Stimulated activated memory B cell treated with anti-CD40 and anti-IgM and Interleukin-4, amounts not matched to agents 10 μg/mL and 1 μg/mL and 100 μg/mL, for 72 hours (primary cell): ENCODE measurements at regions not wholly inside any gene's neighbourhood (a gene's known extent, or its start where the extent isn't known, plus 50 kb on each side); places are given as distances from the start of the nearest gene placed in this dataset.

Experiments
- ATAC-seq: fragments of 150-1000 bp; cut with Tn5 transposase; 2 replicates; pipeline ENCODE4 v1.10.0; 2021
- H3K27ac Mint-ChIP-seq: one replicate; pipeline ENCODE4 v1.8.0; 2022; ENCODE audit warnings: mild to moderate bottlenecking, mixed read lengths
- H3K27me3 Mint-ChIP-seq: one replicate; pipeline ENCODE4 v1.8.0; 2022; ENCODE audit warnings: mixed read lengths
- H3K36me3 Mint-ChIP-seq: one replicate; pipeline ENCODE4 v1.8.0; 2022; ENCODE audit warnings: mixed read lengths
- H3K4me1 Mint-ChIP-seq: one replicate; pipeline ENCODE4 v1.8.0; 2022; ENCODE audit warnings: mixed read lengths
- H3K4me3 Mint-ChIP-seq: one replicate; pipeline ENCODE4 v1.8.0; 2022; ENCODE audit warnings: mild to moderate bottlenecking, moderate library complexity, mixed read lengths
- H3K9me3 Mint-ChIP-seq: one replicate; pipeline ENCODE4 v1.8.0; 2022; ENCODE audit warnings: mixed read lengths

DNA sequence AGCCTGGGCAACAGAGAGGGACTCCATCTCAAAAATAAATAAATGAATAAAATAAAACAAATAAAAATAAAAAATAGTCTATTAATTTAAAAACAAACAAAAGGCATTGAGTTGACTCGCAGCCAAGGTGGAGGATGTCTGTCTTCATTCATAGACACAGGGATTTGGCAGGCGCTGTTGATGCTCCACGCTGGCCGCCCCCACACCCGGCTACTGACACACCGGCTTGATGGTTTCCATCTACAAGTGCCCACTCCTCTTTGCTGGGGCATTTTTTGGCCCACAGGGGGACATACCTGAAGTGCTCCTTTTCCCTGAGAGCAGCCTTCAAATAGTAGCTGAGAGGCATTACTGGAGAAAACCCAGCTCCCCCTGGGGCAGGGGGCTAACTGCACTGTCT lies 178.3 kb upstream of the RALGAPA2 start:
- ATAC-seq: no peak
- H3K9me3 Mint-ChIP-seq: peaks cover 2% of the 10 kb centered on the region
- peaks cover 12% of the 10 kb centered on the region for H3K27me3 Mint-ChIP-seq
- no peaks in the 10 kb centered on the region for H3K4me1 Mint-ChIP-seq
- no peak overlapping the region for H3K4me3 Mint-ChIP-seq
- H3K36me3 Mint-ChIP-seq: no peaks in the 10 kb centered on the region
- no peak overlapping the region for H3K27ac Mint-ChIP-seq

DNA sequence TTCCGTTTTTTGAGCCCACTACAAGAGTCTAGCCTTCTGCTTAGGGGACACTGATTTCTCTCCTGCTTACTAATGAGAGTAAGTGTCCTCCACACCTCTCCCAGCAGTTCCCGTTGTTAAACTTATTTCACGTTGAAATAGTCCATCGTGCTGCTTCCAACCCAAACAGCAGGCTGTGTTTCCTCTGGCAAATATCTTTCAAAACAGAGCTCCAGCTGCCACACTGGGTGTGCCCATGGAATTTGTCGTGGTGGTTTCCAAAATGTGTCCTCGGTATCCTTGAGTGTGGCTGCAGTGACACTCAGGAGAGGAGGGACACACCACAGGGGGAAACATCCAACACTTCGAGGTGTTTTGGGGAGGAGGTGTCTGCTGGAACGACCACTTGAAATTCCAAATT lies 176.5 kb upstream of the RALGAPA2 start:
- Mint-ChIP-seq H3K4me1 (no peaks in the 10 kb centered on the region), H3K27me3 (no peaks in the 10 kb centered on the region), H3K9me3 (no peaks in the 10 kb centered on the region), H3K4me3 (no peak overlapping the region), H3K36me3 (no peaks in the 10 kb centered on the region), H3K27ac (no peak overlapping the region)
- ATAC-seq: no peak

DNA sequence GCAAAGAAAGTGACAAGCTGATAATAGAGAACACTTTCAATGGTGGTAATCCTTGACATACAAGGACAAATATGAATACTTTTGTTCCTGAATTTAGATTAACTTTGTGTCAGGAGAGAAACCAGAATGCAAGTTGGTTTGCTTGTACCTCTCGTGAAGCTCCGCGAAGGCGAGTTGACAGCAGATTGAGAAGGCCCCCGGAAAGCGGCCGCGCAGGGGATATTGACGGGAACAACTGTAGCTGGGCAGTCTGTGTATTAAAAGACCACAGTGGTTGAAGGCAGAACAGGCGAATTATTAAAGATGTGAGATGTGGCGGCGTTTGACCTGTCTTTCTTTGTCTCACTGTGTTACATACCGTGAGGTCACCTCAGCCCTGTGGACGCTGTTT lies 175.8 kb upstream of the RALGAPA2 start:
- ATAC-seq: no peak
- Mint-ChIP-seq H3K36me3 (no peaks in the 10 kb centered on the region), H3K27ac (no peak overlapping the region), H3K4me1 (no peaks in the 10 kb centered on the region), H3K4me3 (no peak overlapping the region), H3K9me3 (no peaks in the 10 kb centered on the region), H3K27me3 (peaks cover 4% of the 10 kb centered on the region)

DNA sequence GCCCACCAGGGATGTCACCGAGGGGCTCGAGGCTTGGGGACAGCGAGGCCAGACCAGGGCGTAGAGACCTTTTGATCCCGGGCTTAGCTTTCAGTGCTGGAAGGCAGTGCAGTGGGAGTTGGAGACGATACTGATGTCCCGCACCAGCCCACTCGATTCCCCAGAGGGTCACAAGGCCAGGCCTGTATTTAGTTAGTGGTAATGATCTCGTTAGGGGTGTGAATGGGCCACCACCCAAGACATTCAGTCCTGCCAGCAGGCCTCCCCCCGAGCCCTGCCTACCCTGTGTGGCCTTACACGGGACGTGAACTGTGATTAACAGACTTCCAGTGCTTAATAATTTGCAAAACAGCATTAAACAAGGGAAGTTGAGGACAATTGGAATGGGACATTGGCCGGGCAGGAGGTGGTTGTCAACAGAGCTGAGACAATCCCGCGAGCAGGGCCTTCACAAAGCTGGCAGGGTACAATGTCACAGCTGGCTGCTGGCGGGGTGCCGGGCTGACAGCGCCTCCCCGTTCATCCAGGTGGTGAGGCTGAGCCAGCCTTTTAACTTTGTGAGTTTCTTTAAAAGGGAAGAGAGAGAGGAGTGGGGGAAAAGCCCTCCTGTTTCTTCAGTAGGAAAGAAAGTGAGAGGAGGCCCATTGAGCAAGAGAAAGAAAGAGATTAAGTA lies 175.3 kb upstream of the RALGAPA2 start:
- ATAC-seq: no peak
- no peak overlapping the region for H3K27ac Mint-ChIP-seq
- no peaks in the 10 kb centered on the region for H3K4me1 Mint-ChIP-seq
- no peak overlapping the region for H3K4me3 Mint-ChIP-seq
- H3K9me3 Mint-ChIP-seq: peaks cover 3% of the 10 kb centered on the region
- no peaks in the 10 kb centered on the region for H3K36me3 Mint-ChIP-seq
- peaks cover 9% of the 10 kb centered on the region for H3K27me3 Mint-ChIP-seq

- Mint-ChIP-seq H3K4me3 (no peak overlapping the region), H3K36me3 (no peaks in the 10 kb centered on the region), H3K27ac (no peak overlapping the region), H3K27me3 (peaks cover 11% of the 10 kb centered on the region), H3K9me3 (peaks cover 3% of the 10 kb centered on the region), H3K4me1 (no peaks in the 10 kb centered on the region)
- ATAC-seq: no peak
Observed at GRCh38 chr20:20881808-20882207, 169.4 kb upstream of the RALGAPA2 start.

GRCh38 chr20:20877079-20877478 lies 164.6 kb upstream of the RALGAPA2 start:
- H3K36me3 Mint-ChIP-seq: no peaks in the 10 kb centered on the region
- no peak overlapping the region for H3K4me3 Mint-ChIP-seq
- ATAC-seq: no peak
- peaks cover 10% of the 10 kb centered on the region for H3K27me3 Mint-ChIP-seq
- no peaks in the 10 kb centered on the region for H3K4me1 Mint-ChIP-seq
- H3K9me3 Mint-ChIP-seq: no peaks in the 10 kb centered on the region
- no peak overlapping the region for H3K27ac Mint-ChIP-seq

GRCh38 chr20:20875716-20876115 lies 163.3 kb upstream of the RALGAPA2 start:
- Mint-ChIP-seq H3K27ac (no peak overlapping the region), H3K36me3 (no peaks in the 10 kb centered on the region), H3K4me3 (no peak overlapping the region), H3K4me1 (no peaks in the 10 kb centered on the region), H3K9me3 (no peaks in the 10 kb centered on the region), H3K27me3 (peaks cover 10% of the 10 kb centered on the region)
- no peak for ATAC-seq

DNA sequence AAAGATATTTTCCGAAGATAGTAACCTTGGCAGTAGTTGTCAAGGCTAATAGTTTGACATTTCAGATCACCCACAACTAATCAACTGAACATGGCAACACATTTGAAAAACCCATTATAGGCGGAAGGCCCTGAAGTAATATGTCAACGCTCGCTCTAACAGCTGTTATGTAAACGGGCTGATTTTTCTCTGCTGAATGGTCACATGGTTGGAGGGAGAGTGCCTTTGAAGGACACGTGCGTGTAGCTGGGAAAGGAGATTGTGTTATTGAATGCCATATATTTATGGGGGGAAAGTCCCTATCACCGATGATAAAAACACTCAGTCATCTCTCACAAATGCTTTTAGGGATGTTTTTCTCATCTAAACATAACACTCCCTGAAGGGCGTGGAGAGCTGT lies 160.0 kb upstream of the RALGAPA2 start:
- Mint-ChIP-seq H3K27me3 (peaks cover 31% of the 10 kb centered on the region), H3K4me3 (no peak overlapping the region), H3K27ac (no peak overlapping the region), H3K36me3 (no peaks in the 10 kb centered on the region), H3K9me3 (no peaks in the 10 kb centered on the region), H3K4me1 (no peaks in the 10 kb centered on the region)
- no peak for ATAC-seq

DNA sequence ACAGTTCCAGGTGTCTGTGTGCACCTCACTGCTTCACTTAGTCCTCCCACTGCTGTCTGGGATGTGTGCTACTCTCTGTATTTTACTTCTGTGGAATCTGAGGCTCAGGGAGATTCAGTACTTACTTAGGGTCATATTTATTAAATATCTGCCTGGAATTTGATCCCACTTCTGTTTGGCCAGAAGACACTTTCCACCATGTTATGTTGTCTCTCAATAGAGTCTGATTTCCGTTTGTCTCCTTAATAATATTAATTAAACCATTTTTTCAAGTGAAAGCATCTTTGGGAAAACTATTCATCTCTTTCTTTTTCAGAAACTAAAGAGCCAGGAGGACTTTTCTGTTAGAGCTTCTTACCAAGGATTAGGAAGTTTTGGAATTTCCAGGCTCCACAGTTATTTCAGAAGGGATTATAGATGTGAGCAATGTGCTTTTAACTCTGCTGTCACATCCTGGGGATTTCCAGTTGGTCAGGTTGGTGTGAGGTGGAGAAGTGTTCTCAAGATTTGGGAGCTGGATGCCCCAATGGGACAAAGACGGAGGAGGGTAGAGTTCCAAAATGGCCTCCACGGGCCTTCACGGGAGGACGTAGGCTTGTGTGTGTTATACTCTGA lies 156.8 kb upstream of the RALGAPA2 start:
- no peak for ATAC-seq
- no peaks in the 10 kb centered on the region for H3K9me3 Mint-ChIP-seq

DNA sequence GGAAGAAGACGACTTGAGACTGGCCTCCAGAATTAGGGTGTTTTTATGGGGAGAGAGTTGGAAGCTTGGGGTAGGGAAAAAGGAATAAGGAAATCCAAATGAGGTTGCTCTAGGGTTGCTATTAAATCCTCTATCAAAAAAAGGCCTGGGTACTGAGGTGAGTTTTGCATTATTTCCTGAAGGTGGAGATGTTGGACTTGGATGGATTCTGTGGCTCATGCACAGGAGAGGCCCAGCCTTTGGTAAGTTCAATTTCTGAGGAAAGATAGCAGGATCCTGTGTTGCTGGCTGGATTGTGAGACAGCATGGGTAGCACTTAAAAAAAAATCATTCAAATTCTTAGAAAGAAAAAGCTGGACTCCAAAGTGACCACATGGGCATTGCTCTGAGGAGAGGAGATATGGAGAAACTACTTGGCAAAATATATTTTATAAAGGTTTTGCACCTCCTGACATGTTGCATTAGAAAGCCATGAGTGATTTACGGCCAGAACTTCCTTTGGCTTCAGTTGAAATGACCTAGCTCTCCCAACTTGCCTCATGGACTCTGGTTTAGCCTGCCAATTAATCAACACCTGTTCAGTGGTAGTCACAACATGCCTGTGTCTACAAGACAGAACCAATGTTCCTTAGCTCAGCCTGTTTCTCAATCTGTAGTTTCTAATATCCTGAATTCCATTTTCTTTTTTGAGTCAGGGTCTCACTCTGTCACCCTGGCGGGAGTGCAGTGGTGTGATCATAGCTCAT lies 152.1 kb upstream of the RALGAPA2 start:
- Mint-ChIP-seq H3K27me3 (peaks cover 18% of the 10 kb centered on the region), H3K9me3 (no peaks in the 10 kb centered on the region), H3K36me3 (no peaks in the 10 kb centered on the region), H3K4me3 (no peak overlapping the region), H3K4me1 (no peaks in the 10 kb centered on the region), H3K27ac (no peak overlapping the region)
- ATAC-seq: no peak

More for the DNA sequence above, 156.8 kb upstream of the RALGAPA2 start:
- no peak overlapping the region for H3K4me3 Mint-ChIP-seq
- no peak overlapping the region for H3K27ac Mint-ChIP-seq
- H3K36me3 Mint-ChIP-seq: no peaks in the 10 kb centered on the region
- H3K27me3 Mint-ChIP-seq: peaks cover 31% of the 10 kb centered on the region
- H3K4me1 Mint-ChIP-seq: no peaks in the 10 kb centered on the region

DNA sequence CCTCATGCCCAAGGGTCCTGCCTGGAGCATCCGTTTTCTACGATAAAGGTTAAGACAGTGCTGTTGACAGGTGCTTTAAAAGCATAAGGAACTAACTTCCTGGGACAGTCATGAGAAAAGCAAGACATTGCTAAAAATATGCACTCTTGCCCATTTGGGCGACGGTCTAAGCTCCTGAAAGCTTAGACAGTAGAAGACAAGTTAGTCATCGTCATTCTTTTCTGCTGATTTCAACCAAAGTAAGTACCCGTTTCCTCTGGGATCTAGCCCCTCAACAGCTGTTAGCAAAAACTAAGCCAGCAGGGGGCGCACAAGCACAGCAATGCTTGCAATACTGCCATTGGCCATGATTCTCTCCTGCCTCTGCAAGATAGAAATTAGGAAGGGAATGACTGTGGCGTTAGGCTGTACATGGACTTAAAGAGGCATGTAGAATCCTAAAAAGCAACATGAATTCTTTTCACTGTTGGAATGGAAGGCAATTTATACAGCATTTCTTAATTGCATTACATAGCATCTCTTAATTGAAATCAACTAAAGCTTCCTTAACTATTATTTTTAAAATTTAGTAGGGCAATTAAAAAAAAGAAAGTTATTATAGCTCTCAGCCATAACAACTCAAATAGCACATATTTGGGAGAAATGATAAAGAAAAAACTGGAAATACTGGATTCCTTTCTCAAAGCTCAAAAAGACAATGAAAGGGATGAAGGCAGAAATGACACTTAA lies 147.8 kb upstream of the RALGAPA2 start:
- peaks cover 26% of the 10 kb centered on the region for H3K27me3 Mint-ChIP-seq
- H3K9me3 Mint-ChIP-seq: no peaks in the 10 kb centered on the region
- no peaks in the 10 kb centered on the region for H3K36me3 Mint-ChIP-seq
- H3K4me1 Mint-ChIP-seq: no peaks in the 10 kb centered on the region
- peak; percentile 74 for ATAC-seq
- H3K4me3 Mint-ChIP-seq: no peak overlapping the region
- no peak overlapping the region for H3K27ac Mint-ChIP-seq

DNA sequence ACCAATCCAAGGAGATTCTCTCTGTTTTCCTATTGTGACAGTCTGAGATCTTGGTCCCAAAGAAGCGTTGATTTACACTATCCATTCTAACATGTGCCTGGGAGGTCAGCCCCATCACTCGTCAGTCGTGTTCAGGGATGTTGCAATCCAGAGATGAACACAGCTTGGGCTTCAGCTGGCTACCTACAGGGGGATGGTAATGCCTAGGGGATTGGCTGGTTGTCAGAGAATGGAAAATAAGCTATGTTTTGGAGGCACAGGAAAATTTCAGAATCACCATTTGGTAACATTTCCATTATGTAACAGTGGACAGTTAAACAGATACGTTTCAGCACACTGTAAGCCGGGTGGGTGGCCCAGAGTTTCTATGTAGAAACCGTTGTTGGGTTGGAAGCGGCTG lies 147.1 kb upstream of the RALGAPA2 start:
- Mint-ChIP-seq H3K4me1 (no peaks in the 10 kb centered on the region), H3K4me3 (no peak overlapping the region)

GRCh38 chr20:20856956-20857355 lies 144.5 kb upstream of the RALGAPA2 start:
- H3K4me1 Mint-ChIP-seq: no peaks in the 10 kb centered on the region
- no peak overlapping the region for H3K4me3 Mint-ChIP-seq
- H3K36me3 Mint-ChIP-seq: no peaks in the 10 kb centered on the region
- ATAC-seq: no peak
- no peak overlapping the region for H3K27ac Mint-ChIP-seq
- H3K27me3 Mint-ChIP-seq: peaks cover 26% of the 10 kb centered on the region
- H3K9me3 Mint-ChIP-seq: peaks cover 3% of the 10 kb centered on the region

More for the DNA sequence above, 147.1 kb upstream of the RALGAPA2 start:
- Mint-ChIP-seq H3K27ac (no peak overlapping the region), H3K9me3 (no peaks in the 10 kb centered on the region), H3K27me3 (peaks cover 26% of the 10 kb centered on the region), H3K36me3 (no peaks in the 10 kb centered on the region)
- ATAC-seq: no peak

DNA sequence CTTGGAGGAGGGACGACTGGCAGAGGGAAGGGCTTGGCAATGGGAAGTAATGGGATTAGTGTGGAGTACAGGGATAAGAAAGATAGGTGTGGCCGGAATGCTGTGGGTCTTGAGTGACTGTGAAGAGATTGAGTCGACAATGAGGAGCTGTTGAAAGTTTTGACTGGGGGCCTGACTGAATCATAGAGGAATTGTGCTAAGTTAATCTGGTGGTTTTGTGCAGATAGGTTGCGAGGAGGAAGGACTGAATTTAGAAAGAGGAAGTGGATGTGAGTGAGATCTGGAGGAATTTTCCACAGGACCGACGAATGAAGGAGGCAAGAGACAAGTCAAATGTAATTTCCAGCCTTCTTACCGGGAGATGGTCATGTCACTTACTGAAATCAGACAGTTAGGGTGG lies 143.9 kb upstream of the RALGAPA2 start:
- Mint-ChIP-seq H3K27ac (no peak overlapping the region), H3K27me3 (peaks cover 26% of the 10 kb centered on the region), H3K4me3 (no peak overlapping the region), H3K9me3 (peaks cover 3% of the 10 kb centered on the region), H3K36me3 (no peaks in the 10 kb centered on the region), H3K4me1 (no peaks in the 10 kb centered on the region)
- no peak for ATAC-seq

GRCh38 chr20:20851385-20851784 lies 138.9 kb upstream of the RALGAPA2 start:
- Mint-ChIP-seq H3K4me3 (no peak overlapping the region), H3K27ac (no peak overlapping the region), H3K36me3 (no peaks in the 10 kb centered on the region), H3K4me1 (no peaks in the 10 kb centered on the region), H3K9me3 (peaks cover 3% of the 10 kb centered on the region), H3K27me3 (no peaks in the 10 kb centered on the region)
- no peak for ATAC-seq
